GM12878 (cell line): ENCODE measurements at regions not wholly inside any gene's neighbourhood (a gene's known extent, or its start where the extent isn't known, plus 50 kb on each side); places are given as distances from the start of the nearest gene placed in this dataset.

Experiments
- ATAC-seq: fragments of 200-7000 bp; cut with Tn5 transposase; 3 replicates; pipeline ENCODE4 v1.9.1; 2020; ENCODE audit warnings: mild to moderate bottlenecking, moderate library complexity
- BruUV-seq: library from RNA; stranded (reverse); fragments of 400-500 nt; replicated peaks from 2 replicates; lab custom pipeline; 2021; lab: Mats Ljungman, UMichigan
- CTCF ChIA-PET: fragments of 300-600 bp; sonication (Branson Sonifier 250); formaldehyde crosslinking; extraction: SDS; loops from one replicate; lab custom pipeline; 2021; ENCODE audit warnings: inconsistent platforms; lab: Yijun Ruan, JAX
- POLR2A ChIA-PET: fragments of 350-600 bp; formaldehyde crosslinking; extraction: SDS; loops from one replicate; lab custom pipeline; 2021; ENCODE audit warnings: inconsistent platforms; lab: Charles Lee
- RAD21 ChIA-PET: fragments of 300-600 bp; sonication (Branson Sonifier 250); formaldehyde crosslinking; loops from one replicate; lab custom pipeline; 2023; ENCODE audit warnings: antibody characterized with exemption; ENCODE audit not compliant: unreplicated experiment; lab: Charles Lee
- SMC1A ChIA-PET: fragments of 300-600 bp; sonication (Branson Sonifier 250); formaldehyde crosslinking; loops from one replicate; lab custom pipeline; 2023; ENCODE audit not compliant: unreplicated experiment, uncharacterized antibody; lab: Charles Lee
- DNase-seq: peaks from one replicate; pipeline ENCODE4 v3.0.0-alpha.2; 2011; ENCODE audit warnings: low read depth, low spot score
- FAIRE-seq: peaks from 3 replicates; lab custom pipeline; 2011; peaks lifted over from hg19 to GRCh38; lab: Jason Lieb, UNC
- H2AFZ ChIP-seq: 2 replicates; pipeline ENCODE4 v1.6.0; 2011; ENCODE audit warnings: low read depth, low read length, control low read depth; ENCODE audit not compliant: control insufficient read depth
- H3K27ac ChIP-seq: 2 replicates; pipeline ENCODE4 v1.5.1; 2011; ENCODE audit warnings: control low read depth; ENCODE audit not compliant: control insufficient read depth, insufficient read depth
- H3K27me3 ChIP-seq, 2 experiments: replicated peaks in 1 of 2; 2 replicates each; pipeline versions ENCODE4 v1.6.0 to v1.6.1; 2011; ENCODE audit warnings: low read length in 1 of 2; ENCODE audit not compliant: control insufficient read depth in 2 of 2, insufficient read depth in 2 of 2
- H3K36me3 ChIP-seq, 2 experiments: 2 replicates each; pipeline ENCODE4 v1.5.1; 2011; ENCODE audit warnings: low read length in 1 of 2; ENCODE audit not compliant: control insufficient read depth in 2 of 2, insufficient read depth in 2 of 2
- H3K4me1 ChIP-seq: 2 replicates; pipeline ENCODE4 v1.6.1; 2011; ENCODE audit warnings: mild to moderate bottlenecking, low read length, moderate library complexity, mixed read lengths; ENCODE audit not compliant: control insufficient read depth, insufficient read depth
- H3K4me2 ChIP-seq: 2 replicates; pipeline ENCODE4 v1.6.0; 2011; ENCODE audit warnings: control low read depth; ENCODE audit not compliant: control insufficient read depth, insufficient read depth
- H3K4me3 ChIP-seq: fragments of 200-600 bp; sonication (generic); 2 replicates; pipeline ENCODE4 v1.5.1; 2016
- H3K79me2 ChIP-seq: 2 replicates; pipeline ENCODE4 v1.6.0; 2011; ENCODE audit warnings: low read length; ENCODE audit not compliant: control insufficient read depth, insufficient read depth
- H3K9ac ChIP-seq: 2 replicates; pipeline ENCODE4 v1.8.0; 2011; ENCODE audit warnings: low read length, control low read depth, mixed read lengths; ENCODE audit not compliant: control insufficient read depth, insufficient read depth
- H3K9me3 ChIP-seq: replicated peaks from 3 replicates; pipeline ENCODE4 v1.5.1; 2011; ENCODE audit warnings: mild to moderate bottlenecking, low read length; ENCODE audit not compliant: control insufficient read depth, insufficient read depth
- H4K20me1 ChIP-seq: 2 replicates; pipeline ENCODE4 v1.6.0; 2011; ENCODE audit not compliant: control insufficient read depth, insufficient read depth
- BCL11A ChIP-seq: IDR thresholded peaks from 2 replicates; pipeline ENCODE4 v1.6.1; 2011; ENCODE audit warnings: low read depth, low read length
- CHD4 ChIP-seq: fragments of 200-600 bp; sonication (generic); IDR thresholded peaks from 2 replicates; pipeline ENCODE4 v1.6.1; 2016; ENCODE audit warnings: mild to moderate bottlenecking
- DPF2 ChIP-seq: fragments of 450-650 bp; IDR thresholded peaks from 2 replicates; pipeline ENCODE4 v1.6.1; 2017; ENCODE audit warnings: mild to moderate bottlenecking
- MYB ChIP-seq: fragments of 150-350 bp; IDR thresholded peaks from 2 replicates; pipeline ENCODE4 v1.6.1; 2014; ENCODE audit warnings: mild to moderate bottlenecking, low read depth, low read length, borderline replicate concordance
- PAX5 ChIP-seq: IDR thresholded peaks from 2 replicates; pipeline ENCODE4 v1.6.1; 2011; ENCODE audit warnings: low read depth, low read length, borderline replicate concordance
- RFX5 ChIP-seq: IDR thresholded peaks from 2 replicates; pipeline ENCODE4 v1.6.1; 2011; ENCODE audit warnings: low read depth, low read length, improper control_type of control experiment
- SP1 ChIP-seq: IDR thresholded peaks from one replicate; pipeline ENCODE4 v1.6.1; 2011; ENCODE audit warnings: low read depth, low read length
- STAT1 ChIP-seq: fragments of 450-650 bp; conservative IDR thresholded peaks from 2 replicates; pipeline ENCODE4 v1.6.1; 2014; ENCODE audit warnings: antibody characterized with exemption, mild to moderate bottlenecking
- TCF12 ChIP-seq: IDR thresholded peaks from 2 replicates; pipeline ENCODE4 v1.6.1; 2011; ENCODE audit warnings: low read depth, mild to moderate bottlenecking, low read length
- YBX1 ChIP-seq: fragments of 450-650 bp; IDR thresholded peaks from 2 replicates; pipeline ENCODE4 v1.6.1; 2016; ENCODE audit warnings: antibody characterized with exemption
- ZNF24 ChIP-seq: fragments of 450-650 bp; IDR thresholded peaks from 2 replicates; pipeline ENCODE4 v1.6.1; 2017; ENCODE audit warnings: antibody characterized with exemption, mild to moderate bottlenecking
- ZSCAN29 ChIP-seq: fragments of 450-650 bp; IDR thresholded peaks from 2 replicates; pipeline ENCODE4 v1.6.1; 2017; ENCODE audit warnings: mild to moderate bottlenecking, moderate library complexity
- WGBS: methylation state at CpG from one replicate; pipeline ENCODE4 v1.1.6; 2016; ENCODE audit warnings: low lambda C conversion rate; ENCODE audit not compliant: insufficient replicate concordance, insufficient coverage; ENCODE audit errors: missing lambda C conversion rate; 5-methylcytosine and 5-hydroxymethylcytosine counted together
- in situ Hi-C: fragments of 300-500 bp; cut with MboI; formaldehyde crosslinking; loops from 9 replicates; pipeline ENCODE4 v1.14.3; 2018; ENCODE audit warnings: mixed read lengths
- intact Hi-C: fragments of 100-400 bp; cut with micrococcal nuclease; formaldehyde crosslinking; loops from one replicate; pipeline ENCODE4 v1.14.2; 2022; ENCODE audit not compliant: unreplicated experiment
- TF ChIP-seq, protein P1 (sequence below): fragments of 150-350 bp; IDR thresholded peaks from 2 replicates; pipeline ENCODE4 v1.6.1; 2016; ENCODE audit warnings: low read depth, low read length
- TF ChIP-seq, protein P2 (sequence below): fragments of 450-650 bp; IDR thresholded peaks from 2 replicates; pipeline ENCODE4 v1.6.1; 2017; ENCODE audit warnings: mild to moderate bottlenecking, low read depth, inconsistent platforms; ENCODE audit not compliant: poor library complexity, severe bottlenecking
- TF ChIP-seq, protein P3 (sequence below): IDR thresholded peaks from 2 replicates; pipeline ENCODE4 v1.6.1; 2011; ENCODE audit warnings: low read depth, mild to moderate bottlenecking, low read length, moderate library complexity, borderline replicate concordance; ENCODE audit errors: extremely low read depth

DNA sequence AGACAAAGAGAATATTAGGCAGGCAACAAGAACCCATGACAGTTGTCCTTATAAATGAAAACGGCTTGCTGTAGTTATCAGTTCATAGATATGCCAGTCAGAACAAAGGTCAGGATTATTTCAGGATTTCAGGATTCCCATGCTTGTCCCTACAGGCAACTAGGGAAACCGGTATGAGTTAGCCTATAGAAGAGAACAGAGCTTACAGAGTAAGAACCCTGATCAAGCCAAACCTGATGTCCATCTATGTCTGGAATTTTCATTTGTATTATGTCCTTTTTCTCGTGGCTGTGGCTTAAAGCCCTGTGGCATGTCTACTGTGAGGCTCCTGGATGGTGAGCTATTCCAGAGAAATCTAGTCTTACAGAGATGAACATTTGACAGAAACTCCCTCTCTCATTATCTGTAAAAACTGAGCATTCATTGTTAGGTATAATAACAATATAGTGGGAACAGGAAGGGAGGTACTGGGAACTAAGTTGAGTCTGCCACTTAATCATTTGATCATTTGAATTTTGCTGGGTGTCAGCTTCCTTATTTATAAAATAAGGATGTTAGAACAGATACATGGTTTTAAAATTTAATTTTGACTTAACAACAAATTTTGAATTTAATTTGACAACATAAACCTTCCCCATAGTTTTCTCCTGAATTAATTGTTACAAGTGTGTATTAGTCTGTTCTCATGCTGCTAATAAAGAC, 129.5 kb upstream of the KLF3 start:
- SMC1A ChIA-PET: no interaction called here
- POLR2A ChIA-PET: no interaction called here
- H3K27ac ChIP-seq: no peak overlapping the region
- no peaks in the 10 kb centered on the region for H3K36me3 ChIP-seq
- FAIRE-seq (no peak), DNase-seq (no peak), ATAC-seq (no peak)
- BruUV-seq: no TSS peak
- TF ChIP-seq DPF2 (no peak), RFX5 (no peak), ZNF24 (no peak), STAT1 (no peak), TCF12 (no peak), SP1 (no peak), YBX1 (no peak), MYB (no peak), BCL11A (no peak), PAX5 (no peak), ZSCAN29 (no peak), CHD4 (no peak)
- TF ChIP-seq, protein P1, sequence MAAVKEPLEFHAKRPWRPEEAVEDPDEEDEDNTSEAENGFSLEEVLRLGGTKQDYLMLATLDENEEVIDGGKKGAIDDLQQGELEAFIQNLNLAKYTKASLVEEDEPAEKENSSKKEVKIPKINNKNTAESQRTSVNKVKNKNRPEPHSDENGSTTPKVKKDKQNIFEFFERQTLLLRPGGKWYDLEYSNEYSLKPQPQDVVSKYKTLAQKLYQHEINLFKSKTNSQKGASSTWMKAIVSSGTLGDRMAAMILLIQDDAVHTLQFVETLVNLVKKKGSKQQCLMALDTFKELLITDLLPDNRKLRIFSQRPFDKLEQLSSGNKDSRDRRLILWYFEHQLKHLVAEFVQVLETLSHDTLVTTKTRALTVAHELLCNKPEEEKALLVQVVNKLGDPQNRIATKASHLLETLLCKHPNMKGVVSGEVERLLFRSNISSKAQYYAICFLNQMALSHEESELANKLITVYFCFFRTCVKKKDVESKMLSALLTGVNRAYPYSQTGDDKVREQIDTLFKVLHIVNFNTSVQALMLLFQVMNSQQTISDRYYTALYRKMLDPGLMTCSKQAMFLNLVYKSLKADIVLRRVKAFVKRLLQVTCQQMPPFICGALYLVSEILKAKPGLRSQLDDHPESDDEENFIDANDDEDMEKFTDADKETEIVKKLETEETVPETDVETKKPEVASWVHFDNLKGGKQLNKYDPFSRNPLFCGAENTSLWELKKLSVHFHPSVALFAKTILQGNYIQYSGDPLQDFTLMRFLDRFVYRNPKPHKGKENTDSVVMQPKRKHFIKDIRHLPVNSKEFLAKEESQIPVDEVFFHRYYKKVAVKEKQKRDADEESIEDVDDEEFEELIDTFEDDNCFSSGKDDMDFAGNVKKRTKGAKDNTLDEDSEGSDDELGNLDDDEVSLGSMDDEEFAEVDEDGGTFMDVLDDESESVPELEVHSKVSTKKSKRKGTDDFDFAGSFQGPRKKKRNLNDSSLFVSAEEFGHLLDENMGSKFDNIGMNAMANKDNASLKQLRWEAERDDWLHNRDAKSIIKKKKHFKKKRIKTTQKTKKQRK: no peak
- TF ChIP-seq, protein P2, sequence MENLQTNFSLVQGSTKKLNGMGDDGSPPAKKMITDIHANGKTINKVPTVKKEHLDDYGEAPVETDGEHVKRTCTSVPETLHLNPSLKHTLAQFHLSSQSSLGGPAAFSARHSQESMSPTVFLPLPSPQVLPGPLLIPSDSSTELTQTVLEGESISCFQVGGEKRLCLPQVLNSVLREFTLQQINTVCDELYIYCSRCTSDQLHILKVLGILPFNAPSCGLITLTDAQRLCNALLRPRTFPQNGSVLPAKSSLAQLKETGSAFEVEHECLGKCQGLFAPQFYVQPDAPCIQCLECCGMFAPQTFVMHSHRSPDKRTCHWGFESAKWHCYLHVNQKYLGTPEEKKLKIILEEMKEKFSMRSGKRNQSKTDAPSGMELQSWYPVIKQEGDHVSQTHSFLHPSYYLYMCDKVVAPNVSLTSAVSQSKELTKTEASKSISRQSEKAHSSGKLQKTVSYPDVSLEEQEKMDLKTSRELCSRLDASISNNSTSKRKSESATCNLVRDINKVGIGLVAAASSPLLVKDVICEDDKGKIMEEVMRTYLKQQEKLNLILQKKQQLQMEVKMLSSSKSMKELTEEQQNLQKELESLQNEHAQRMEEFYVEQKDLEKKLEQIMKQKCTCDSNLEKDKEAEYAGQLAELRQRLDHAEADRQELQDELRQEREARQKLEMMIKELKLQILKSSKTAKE: no peak
- TF ChIP-seq, protein P3, sequence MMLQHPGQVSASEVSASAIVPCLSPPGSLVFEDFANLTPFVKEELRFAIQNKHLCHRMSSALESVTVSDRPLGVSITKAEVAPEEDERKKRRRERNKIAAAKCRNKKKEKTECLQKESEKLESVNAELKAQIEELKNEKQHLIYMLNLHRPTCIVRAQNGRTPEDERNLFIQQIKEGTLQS: no peak
- H3K79me2 ChIP-seq: no peaks in the 10 kb centered on the region
- no peaks in the 10 kb centered on the region for H4K20me1 ChIP-seq
- intact Hi-C loops (no loop called here), in situ Hi-C loops (no loop called here)
- no peak overlapping the region for H3K4me2 ChIP-seq
- RAD21 ChIA-PET: no interaction called here
- H3K4me1 ChIP-seq: peaks cover 12% of the 10 kb centered on the region
- CTCF ChIA-PET: no interaction called here
- H3K4me3 ChIP-seq: no peak overlapping the region
- WGBS: 62% methylated on average over 3 of the region's 3 CpGs
- H3K9me3 ChIP-seq: no peaks in the 10 kb centered on the region
- no peak overlapping the region for H2AFZ ChIP-seq
- peaks cover 0 to 2% of the 10 kb centered on the region in 2 experiments; a peak in 2 of 4 replicates for H3K27me3 ChIP-seq
- H3K9ac ChIP-seq: no peak overlapping the region
